H1 (cell line): ENCODE measurements at regions not wholly inside any gene's neighbourhood (a gene's known extent, or its start where the extent isn't known, plus 50 kb on each side); places are given as distances from the start of the nearest gene placed in this dataset.

Experiments used
- HDAC6 ChIP-seq: IDR thresholded peaks from one replicate; pipeline ENCODE4 v1.7.1; 2012; ENCODE audit warnings: low read depth, mild to moderate bottlenecking, inconsistent platforms, low read length, moderate library complexity
- NANOG ChIP-seq: IDR thresholded peaks from 2 replicates; pipeline ENCODE4 v1.6.1; 2011; ENCODE audit warnings: low read length, low read depth, mild to moderate bottlenecking, inconsistent platforms; ENCODE audit not compliant: insufficient read depth, poor library complexity, severe bottlenecking
- NRF1 ChIP-seq: IDR thresholded peaks from 2 replicates; pipeline ENCODE4 v1.6.1; 2011; ENCODE audit warnings: mild to moderate bottlenecking, low read depth, low read length, improper control_type of control experiment
- TAF1 ChIP-seq: IDR thresholded peaks from 2 replicates; pipeline ENCODE4 v1.6.1; 2011; ENCODE audit warnings: mild to moderate bottlenecking, low read depth, low read length
- TF ChIP-seq, protein P1 (sequence below): fragments of 300-600 bp; sonication (generic); IDR thresholded peaks from 2 replicates; pipeline ENCODE4 v1.7.1; 2012; ENCODE audit warnings: low read length, moderate library complexity, mild to moderate bottlenecking, inconsistent platforms; ENCODE audit not compliant: insufficient replicate concordance

DNA sequence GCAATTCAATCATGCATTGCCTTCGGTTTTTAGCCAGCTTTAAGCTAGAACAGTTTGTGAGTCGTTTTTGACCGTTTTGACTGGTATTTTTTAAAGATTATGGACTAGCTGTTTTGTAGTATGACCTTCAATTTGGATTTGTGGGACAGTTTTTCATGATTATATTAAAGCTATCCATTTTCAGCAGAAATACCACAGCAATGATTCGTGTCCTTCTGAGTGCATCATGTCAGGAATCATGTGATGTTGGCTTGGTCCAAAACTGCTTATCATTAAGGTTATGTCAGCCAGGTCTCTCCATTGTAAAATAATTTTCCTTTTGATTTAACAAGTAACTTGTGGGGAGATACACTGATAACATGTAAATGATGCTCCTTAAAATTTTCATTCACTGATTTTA is 229.0 kb downstream of the POSTN start (continued):
- TF ChIP-seq, protein P1, sequence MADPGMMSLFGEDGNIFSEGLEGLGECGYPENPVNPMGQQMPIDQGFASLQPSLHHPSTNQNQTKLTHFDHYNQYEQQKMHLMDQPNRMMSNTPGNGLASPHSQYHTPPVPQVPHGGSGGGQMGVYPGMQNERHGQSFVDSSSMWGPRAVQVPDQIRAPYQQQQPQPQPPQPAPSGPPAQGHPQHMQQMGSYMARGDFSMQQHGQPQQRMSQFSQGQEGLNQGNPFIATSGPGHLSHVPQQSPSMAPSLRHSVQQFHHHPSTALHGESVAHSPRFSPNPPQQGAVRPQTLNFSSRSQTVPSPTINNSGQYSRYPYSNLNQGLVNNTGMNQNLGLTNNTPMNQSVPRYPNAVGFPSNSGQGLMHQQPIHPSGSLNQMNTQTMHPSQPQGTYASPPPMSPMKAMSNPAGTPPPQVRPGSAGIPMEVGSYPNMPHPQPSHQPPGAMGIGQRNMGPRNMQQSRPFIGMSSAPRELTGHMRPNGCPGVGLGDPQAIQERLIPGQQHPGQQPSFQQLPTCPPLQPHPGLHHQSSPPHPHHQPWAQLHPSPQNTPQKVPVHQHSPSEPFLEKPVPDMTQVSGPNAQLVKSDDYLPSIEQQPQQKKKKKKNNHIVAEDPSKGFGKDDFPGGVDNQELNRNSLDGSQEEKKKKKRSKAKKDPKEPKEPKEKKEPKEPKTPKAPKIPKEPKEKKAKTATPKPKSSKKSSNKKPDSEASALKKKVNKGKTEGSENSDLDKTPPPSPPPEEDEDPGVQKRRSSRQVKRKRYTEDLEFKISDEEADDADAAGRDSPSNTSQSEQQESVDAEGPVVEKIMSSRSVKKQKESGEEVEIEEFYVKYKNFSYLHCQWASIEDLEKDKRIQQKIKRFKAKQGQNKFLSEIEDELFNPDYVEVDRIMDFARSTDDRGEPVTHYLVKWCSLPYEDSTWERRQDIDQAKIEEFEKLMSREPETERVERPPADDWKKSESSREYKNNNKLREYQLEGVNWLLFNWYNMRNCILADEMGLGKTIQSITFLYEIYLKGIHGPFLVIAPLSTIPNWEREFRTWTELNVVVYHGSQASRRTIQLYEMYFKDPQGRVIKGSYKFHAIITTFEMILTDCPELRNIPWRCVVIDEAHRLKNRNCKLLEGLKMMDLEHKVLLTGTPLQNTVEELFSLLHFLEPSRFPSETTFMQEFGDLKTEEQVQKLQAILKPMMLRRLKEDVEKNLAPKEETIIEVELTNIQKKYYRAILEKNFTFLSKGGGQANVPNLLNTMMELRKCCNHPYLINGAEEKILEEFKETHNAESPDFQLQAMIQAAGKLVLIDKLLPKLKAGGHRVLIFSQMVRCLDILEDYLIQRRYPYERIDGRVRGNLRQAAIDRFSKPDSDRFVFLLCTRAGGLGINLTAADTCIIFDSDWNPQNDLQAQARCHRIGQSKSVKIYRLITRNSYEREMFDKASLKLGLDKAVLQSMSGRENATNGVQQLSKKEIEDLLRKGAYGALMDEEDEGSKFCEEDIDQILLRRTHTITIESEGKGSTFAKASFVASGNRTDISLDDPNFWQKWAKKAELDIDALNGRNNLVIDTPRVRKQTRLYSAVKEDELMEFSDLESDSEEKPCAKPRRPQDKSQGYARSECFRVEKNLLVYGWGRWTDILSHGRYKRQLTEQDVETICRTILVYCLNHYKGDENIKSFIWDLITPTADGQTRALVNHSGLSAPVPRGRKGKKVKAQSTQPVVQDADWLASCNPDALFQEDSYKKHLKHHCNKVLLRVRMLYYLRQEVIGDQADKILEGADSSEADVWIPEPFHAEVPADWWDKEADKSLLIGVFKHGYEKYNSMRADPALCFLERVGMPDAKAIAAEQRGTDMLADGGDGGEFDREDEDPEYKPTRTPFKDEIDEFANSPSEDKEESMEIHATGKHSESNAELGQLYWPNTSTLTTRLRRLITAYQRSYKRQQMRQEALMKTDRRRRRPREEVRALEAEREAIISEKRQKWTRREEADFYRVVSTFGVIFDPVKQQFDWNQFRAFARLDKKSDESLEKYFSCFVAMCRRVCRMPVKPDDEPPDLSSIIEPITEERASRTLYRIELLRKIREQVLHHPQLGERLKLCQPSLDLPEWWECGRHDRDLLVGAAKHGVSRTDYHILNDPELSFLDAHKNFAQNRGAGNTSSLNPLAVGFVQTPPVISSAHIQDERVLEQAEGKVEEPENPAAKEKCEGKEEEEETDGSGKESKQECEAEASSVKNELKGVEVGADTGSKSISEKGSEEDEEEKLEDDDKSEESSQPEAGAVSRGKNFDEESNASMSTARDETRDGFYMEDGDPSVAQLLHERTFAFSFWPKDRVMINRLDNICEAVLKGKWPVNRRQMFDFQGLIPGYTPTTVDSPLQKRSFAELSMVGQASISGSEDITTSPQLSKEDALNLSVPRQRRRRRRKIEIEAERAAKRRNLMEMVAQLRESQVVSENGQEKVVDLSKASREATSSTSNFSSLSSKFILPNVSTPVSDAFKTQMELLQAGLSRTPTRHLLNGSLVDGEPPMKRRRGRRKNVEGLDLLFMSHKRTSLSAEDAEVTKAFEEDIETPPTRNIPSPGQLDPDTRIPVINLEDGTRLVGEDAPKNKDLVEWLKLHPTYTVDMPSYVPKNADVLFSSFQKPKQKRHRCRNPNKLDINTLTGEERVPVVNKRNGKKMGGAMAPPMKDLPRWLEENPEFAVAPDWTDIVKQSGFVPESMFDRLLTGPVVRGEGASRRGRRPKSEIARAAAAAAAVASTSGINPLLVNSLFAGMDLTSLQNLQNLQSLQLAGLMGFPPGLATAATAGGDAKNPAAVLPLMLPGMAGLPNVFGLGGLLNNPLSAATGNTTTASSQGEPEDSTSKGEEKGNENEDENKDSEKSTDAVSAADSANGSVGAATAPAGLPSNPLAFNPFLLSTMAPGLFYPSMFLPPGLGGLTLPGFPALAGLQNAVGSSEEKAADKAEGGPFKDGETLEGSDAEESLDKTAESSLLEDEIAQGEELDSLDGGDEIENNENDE: no peak
- TF ChIP-seq TAF1: no peak
- no peak for TF ChIP-seq NANOG
- TF ChIP-seq NRF1: no peak
- TF ChIP-seq HDAC6: no peak
